Inferior parietal cortex (tissue), 1 donor: ENCODE measurements at regions not wholly inside any gene's neighbourhood (a gene's known extent, or its start where the extent isn't known, plus 50 kb on each side); places are given as distances from the start of the nearest gene placed in this dataset.

Experiments used
- DNase-seq: peaks from one replicate; pipeline ENCODE4 v3.0.0-alpha.2; 2016; ENCODE audit errors: extremely low spot score

- no peak for DNase-seq
These were observed 54.1 kb upstream of the WDR17 start for GRCh38 chr4:176011529-176011928.

- DNase-seq = no peak
These were observed 52.0 kb upstream of the WDR17 start for GRCh38 chr4:176013476-176014247.

- DNase-seq = no peak
These were observed 51.0 kb upstream of the WDR17 start for GRCh38 chr4:176014583-176015108.
